ENCODE measurements at regions not wholly inside any gene's neighbourhood (a gene's known extent, or its start where the extent isn't known, plus 50 kb on each side); places are given as distances from the start of the nearest gene placed in this dataset.
"Not testable (repeated sequence)": the region's sequence is repeated elsewhere in the genome, so short reads cannot be mapped to it uniquely, and the experiment has no call there.

DNA sequence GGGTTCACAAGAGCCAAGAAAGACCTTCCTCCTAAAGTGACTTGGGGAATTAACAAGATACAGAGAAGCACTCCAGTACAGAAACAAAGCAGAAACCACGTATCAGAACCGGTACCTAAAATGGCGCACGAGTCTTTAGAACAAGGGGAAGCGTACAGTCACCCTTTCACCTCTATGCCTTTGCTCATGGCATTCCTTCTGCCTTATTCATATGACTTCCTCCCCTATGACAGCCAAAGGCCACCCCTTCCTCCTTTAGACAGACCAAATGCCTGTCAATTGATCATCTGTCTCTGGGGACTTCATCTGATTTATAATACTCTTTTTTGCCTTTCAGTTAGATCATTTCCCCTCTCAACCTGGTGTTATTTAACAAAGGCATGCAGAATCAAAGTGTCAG is 89.5 kb upstream of the OSBPL8 start:
- DNase-seq (ENCODE audit: extremely low read depth in 1 of 11, low read depth in 9 of 11, low spot score in 4 of 11) = no peak

DNA sequence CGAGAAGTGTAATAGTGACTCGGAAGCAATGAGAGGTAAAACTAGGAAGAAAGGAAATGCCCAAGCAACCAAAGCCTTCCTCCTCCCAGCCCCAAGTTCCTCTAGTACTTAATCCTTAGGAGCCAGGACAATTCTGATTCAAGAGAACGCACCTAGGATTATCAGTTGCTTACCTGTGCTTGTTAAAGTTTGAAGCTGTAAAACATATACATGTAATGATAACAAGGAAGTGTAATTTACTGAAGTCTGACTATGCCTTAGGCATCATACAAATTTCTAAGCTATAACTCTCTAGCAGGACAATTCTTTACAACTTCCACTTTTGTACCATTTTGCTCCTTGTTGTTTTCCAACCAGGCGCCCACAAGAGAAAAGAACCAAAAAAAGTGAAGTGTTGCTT is 92.8 kb upstream of the OSBPL8 start:
- DNase-seq (ENCODE audit: extremely low read depth in 1 of 11, low read depth in 9 of 11, low spot score in 4 of 11) = no peak

DNA sequence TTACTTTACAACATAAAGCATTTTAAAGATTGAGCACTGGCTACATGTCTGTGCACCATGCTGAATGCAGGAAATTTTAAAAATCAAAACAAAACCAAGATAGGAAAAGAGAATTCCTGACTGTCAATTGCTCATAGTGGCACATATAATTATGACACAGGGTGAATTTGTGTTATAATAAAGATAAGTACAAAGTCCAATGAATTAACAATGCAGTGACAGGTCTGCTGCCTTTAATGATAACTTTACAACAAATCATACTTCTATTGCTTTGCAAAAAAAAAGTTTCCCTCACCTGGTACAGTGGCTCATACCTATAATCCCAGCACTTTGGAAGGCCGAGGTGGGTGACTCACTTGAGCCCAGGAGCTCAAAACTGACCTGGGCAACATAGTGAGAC is 93.8 kb upstream of the OSBPL8 start:
- no peak for DNase-seq (ENCODE audit: extremely low read depth in 1 of 11, low read depth in 9 of 11, low spot score in 4 of 11)

DNA sequence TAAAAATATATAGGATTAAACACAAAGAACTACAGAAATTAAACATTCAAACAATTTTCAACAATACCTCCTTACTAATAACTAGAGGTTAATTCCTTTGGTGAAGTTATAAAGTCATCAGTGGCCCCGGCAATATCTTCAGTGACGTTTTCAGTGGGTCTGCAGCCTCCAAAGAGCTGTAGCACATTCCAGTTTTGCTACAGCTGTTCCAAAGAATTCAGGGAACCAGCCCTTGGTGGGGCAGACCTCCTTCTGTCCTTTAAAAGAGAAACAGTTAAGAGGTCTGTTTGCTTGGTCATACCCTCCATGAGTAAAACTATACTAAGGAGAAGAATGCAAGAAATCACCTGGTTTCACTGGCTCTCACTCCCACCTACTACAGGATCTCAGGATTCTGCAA is 99.2 kb upstream of the ZDHHC17 start:
- DNase-seq (ENCODE audit: extremely low read depth in 1 of 11, low read depth in 9 of 11, low spot score in 4 of 11) = no peak

DNA sequence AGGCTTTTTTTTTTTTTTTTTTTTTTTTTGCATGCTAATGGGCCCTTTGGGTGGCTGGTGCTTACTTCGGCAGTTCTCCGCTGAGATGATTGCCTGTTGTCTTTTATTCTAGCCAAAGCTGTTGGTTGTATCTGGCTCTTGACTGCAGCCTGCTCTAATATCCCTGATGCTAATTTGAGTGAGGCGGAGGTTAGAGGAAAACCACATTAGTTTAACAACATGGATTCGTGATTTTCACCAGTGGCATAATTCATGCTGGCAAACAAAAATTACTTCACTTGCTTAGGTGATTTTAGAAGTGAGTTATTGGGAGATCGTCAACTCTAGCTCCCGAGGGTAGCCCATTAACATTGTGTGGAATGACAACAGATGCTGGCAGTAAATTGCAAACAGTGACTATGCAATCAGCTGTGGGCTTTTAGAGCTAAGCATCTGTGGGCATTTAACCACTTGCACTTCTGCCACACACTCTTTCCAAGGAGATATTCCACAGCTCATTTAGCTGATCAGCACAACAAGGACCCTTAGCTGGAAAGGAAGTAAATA is 97.6 kb upstream of the ZDHHC17 start:
- DNase-seq (ENCODE audit: extremely low read depth in 1 of 11, low read depth in 9 of 11, low spot score in 4 of 11) = no peak

DNA sequence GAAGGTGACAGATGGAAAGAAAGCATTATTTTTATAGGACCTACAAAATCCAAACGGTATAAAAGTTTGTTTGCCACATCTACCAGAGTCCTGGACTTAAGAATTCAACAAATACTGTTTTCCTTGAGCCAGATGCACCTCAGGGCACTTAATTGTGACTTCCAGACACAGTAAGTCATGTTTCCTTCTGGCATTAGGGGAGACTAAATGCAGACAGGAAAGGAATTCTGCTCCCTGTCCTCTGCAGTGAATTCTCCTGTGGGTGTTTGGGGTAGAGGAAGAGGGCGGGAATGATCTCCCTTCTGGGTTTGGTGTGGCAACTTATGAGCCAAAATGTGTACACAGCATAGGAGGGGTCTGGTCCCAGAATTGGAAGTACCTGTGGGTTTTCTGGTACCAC is 93.9 kb upstream of the ZDHHC17 start:
- DNase-seq (ENCODE audit: extremely low read depth in 1 of 11, low read depth in 9 of 11, low spot score in 4 of 11) = no peak

GRCh38 chr12:76670776-76671175 is 93.1 kb upstream of the ZDHHC17 start:
- DNase-seq (ENCODE audit: extremely low read depth in 1 of 11, low read depth in 9 of 11, low spot score in 4 of 11) = no peak

GRCh38 chr12:76674669-76675315 is 89.1 kb upstream of the ZDHHC17 start:
- DNase-seq (ENCODE audit: extremely low read depth in 1 of 11, low read depth in 9 of 11, low spot score in 4 of 11) = no peak

DNA sequence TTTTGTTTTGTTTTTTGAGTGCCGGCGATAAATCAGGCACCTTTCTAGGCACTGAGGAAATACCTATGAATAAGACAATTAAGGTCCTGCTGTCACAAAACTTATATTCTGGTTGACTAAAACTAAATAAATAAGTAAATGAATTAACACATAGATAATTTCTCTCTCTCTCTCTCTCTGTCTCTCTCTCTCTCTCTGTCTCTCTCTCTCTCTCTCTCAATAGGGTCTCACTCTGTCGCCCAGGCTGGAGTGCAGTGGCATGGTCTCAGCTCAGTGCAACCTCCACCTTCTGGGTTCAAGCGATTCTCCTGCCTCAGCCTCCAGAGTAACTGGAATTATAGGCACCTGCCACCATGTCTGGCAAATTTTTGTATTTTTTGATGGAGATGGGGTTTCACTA is 87.7 kb upstream of the ZDHHC17 start:
- not testable (repeated sequence) for DNase-seq (ENCODE audit: extremely low read depth in 1 of 11, low read depth in 9 of 11, low spot score in 4 of 11)

DNA sequence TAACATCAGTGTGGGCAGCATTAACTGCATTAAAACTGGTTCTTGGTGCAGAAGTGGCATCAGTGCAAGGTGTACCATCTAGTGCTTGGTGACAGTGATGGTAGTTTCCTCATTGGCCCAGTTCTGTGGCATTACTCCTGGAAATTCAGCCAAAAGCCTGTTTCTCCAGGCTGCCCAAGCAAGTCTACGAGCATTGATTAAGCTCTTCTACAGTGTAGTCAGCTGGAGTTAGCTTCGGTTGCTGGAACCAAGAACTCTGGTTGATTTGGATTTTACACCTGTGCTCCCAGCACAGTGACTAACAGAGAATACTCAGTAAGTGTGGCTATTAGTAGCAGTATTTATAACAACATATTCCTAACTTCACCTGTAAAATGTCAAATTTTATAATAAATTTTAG is 84.9 kb upstream of the ZDHHC17 start:
- no peak for DNase-seq (ENCODE audit: extremely low read depth in 1 of 11, low read depth in 9 of 11, low spot score in 4 of 11)

DNA sequence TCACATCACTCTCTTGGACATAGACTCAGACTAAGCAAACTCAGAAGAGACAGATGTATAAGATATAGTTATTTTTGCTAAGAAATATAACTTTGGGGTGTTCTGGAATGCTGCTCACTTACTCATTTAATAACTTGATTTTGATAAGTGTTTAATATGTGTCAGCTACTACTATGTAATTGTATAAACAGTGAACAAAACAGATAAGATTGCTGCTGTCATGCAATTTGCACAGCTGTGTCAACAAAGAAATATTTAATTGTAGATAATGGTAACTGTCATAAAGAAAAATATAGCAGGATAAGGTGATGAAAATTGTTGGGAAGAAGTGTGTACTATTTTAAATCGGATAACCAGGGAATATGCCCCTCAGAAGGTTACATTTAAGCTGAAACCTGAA is 84.1 kb upstream of the ZDHHC17 start:
- DNase-seq (ENCODE audit: extremely low read depth in 1 of 11, low read depth in 9 of 11, low spot score in 4 of 11) = no peak

- DNase-seq (ENCODE audit: extremely low read depth in 1 of 11, low read depth in 9 of 11, low spot score in 4 of 11) = no peak
Measured at GRCh38 chr12:76680940-76681339, 83.0 kb upstream of the ZDHHC17 start.

GRCh38 chr12:76685246-76685678 is 78.7 kb upstream of the ZDHHC17 start:
- no peak for DNase-seq (ENCODE audit: extremely low read depth in 1 of 11, low read depth in 9 of 11, low spot score in 4 of 11)

GRCh38 chr12:76687981-76688380 is 75.9 kb upstream of the ZDHHC17 start:
- DNase-seq (ENCODE audit: extremely low read depth in 1 of 11, low read depth in 9 of 11, low spot score in 4 of 11) = no peak

GRCh38 chr12:76688631-76689030 is 75.3 kb upstream of the ZDHHC17 start:
- DNase-seq (ENCODE audit: extremely low read depth in 1 of 11, low read depth in 9 of 11, low spot score in 4 of 11) = no peak

- no peak for DNase-seq (ENCODE audit: extremely low read depth in 1 of 11, low read depth in 9 of 11, low spot score in 4 of 11)
Measured at GRCh38 chr12:76690921-76691700, 72.8 kb upstream of the ZDHHC17 start.

- no peak for DNase-seq (ENCODE audit: extremely low read depth in 1 of 11, low read depth in 9 of 11, low spot score in 4 of 11)
Measured at GRCh38 chr12:76692846-76693245, 71.1 kb upstream of the ZDHHC17 start.

GRCh38 chr12:76694369-76694768 is 69.5 kb upstream of the ZDHHC17 start:
- no peak for DNase-seq (ENCODE audit: extremely low read depth in 1 of 11, low read depth in 9 of 11, low spot score in 4 of 11)

GRCh38 chr12:76696186-76696585 is 67.7 kb upstream of the ZDHHC17 start:
- DNase-seq (ENCODE audit: extremely low read depth in 1 of 11, low read depth in 9 of 11, low spot score in 4 of 11) = no peak

DNA sequence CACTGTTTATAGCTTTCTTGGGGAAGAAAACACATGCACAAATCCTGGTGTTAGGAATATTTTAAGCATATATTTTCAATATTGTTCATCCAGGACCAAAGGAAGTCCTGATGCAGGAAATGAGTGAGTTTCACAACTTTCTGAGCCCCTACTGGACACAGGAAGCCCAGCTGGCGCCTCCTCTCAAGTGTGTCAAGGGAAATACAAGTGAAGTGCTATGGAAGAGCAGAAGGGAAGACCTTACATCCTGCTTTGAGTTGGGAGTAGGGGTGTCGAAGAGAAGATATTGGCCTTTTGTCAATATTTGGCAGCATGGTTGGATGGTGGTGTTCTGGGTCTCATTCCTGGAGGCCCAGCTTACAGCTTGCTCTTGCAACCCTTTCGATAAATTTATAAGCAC is 66.1 kb upstream of the ZDHHC17 start:
- no peak for DNase-seq (ENCODE audit: extremely low read depth in 1 of 11, low read depth in 9 of 11, low spot score in 4 of 11)

DNA sequence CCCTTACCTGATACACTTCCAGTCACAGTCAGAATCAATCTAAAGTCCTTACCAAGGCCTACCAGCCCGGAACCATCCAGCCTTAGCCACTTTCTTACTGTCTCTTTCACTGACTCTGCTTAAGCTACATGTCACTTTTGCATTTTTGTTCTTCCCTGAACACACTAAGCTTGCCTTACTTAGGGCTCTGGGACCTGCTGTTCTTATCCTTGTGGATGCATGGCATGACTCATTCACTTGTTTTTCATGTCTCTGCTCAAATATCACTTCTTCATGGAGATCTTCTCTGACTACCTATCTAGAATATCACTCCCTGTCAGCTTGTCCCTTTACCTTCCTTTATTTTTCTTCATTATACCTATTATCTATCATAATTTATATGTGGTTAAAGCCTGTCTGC is 65.6 kb upstream of the ZDHHC17 start:
- DNase-seq (ENCODE audit: extremely low read depth in 1 of 11, low read depth in 9 of 11, low spot score in 4 of 11) = no peak

Data from renal cortex interstitium (tissue), 11 donors.